ENCODE measurements at regions not wholly inside any gene's neighbourhood (a gene's known extent, or its start where the extent isn't known, plus 50 kb on each side); places are given as distances from the start of the nearest gene placed in this dataset.
"Not testable (repeated sequence)": the region's sequence is repeated elsewhere in the genome, so short reads cannot be mapped to it uniquely, and the experiment has no call there.

DNA sequence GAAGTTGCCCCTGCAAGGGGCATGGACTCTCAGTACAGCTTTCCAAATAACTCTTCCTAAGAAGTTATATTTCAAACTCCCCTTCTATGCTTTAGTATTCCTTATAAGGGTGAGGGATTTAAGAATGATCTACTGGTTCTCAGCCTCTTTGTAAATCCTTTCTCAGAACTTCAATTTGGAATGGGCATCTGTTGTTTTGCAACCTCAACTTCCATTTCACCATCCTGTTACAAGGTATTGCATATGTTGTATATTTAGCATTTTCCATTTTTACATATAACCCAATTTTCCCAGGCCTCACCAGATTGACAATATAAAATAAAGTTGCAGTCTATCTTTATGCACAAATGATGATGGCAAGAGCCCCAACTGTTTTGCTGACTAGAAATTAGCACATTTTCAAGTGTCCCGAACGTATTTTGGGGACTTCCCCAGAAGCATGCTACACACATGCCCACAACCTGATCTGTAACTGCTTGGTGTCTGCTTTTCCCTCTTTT, 154.9 kb upstream of the CARMIL1 start:
- DNase-seq, result no peak

- DNase-seq, result no peak
Observed at GRCh38 chr6:25125736-25126135, 153.4 kb upstream of the CARMIL1 start.

DNA sequence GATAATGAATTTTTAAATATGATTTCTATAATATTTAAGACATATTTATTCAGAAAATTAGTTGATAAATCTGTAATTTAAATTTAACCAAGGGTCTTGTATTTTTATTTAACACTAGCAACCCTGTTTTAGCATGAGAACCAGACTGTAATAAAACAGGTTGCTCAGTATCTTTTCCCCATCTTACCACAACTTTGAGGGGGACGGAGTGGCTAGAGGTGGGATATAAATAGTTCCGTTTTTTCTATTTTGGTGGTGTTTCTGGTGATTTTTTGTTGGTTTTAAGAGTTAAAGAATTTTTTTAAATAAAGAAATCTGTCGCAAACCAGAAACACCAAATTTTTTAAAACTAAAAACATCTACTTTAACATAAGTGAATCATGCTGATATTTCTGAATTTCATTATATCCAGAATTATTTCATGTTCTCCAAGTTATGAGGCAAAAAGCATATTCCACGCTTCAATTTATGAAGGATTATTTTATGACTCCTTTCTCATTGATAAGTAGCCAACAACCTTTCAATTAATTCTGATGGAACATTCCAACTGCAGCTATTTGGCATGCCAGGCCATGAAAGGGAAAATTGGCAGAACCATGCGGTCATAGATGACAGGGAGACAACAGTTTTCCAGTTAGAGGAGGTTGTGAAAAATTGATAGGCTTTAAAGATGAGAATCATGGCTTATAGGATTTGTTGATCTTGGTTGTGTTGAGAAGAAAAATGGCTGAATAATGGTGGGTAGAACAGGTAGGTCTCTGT, 151.9 kb upstream of the CARMIL1 start:
- DNase-seq, result peak in 1 of 3 donors; percentile 35

- no peak for DNase-seq
Observed at GRCh38 chr6:25130518-25130917, 148.7 kb upstream of the CARMIL1 start.

- DNase-seq, result no peak
Observed at GRCh38 chr6:25132934-25133333, 146.2 kb upstream of the CARMIL1 start.

DNA sequence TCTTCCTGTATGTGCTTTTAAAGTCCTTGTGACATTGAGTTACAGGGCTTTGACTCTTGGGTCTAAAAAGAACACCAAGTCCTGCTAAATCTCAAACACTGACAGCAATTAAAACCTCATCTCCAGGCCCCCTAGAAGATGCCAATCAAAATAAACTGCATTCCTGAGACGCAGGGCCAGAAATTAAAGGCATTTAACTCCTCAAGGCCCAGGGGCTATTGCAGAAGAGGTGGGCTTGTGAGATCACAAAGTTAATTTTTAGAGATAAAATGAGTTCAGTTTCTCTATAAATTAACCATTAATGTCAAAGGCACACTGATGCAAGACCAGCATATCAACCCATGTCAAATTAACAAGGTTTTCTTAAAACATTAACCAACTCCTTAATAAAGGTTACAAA, 145.6 kb upstream of the CARMIL1 start:
- no peak for DNase-seq

DNA sequence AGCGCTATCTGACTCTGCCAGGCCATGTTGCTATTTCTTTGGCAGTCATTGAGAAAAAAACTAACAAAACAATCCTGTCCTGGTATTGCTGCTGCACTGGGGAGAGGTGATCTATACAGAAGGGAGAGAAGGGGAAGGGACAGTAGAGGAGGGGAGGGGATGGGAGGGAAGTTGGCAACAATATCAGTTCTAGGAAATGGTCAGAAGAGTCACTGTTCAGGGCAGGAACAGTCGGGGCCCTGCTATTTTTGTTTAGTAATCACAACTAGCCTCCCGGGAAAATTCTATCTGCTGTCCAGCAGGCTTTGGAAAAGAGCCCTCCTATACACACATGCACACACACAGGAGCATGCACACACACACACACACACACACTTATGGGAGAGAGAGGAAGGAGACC, 142.3 kb upstream of the CARMIL1 start:
- DNase-seq, result peak in 2 of 3 donors; percentile 19 to 63

GRCh38 chr6:25137480-25137879, 141.7 kb upstream of the CARMIL1 start:
- DNase-seq, result peak in 1 of 3 donors; percentile 34

DNA sequence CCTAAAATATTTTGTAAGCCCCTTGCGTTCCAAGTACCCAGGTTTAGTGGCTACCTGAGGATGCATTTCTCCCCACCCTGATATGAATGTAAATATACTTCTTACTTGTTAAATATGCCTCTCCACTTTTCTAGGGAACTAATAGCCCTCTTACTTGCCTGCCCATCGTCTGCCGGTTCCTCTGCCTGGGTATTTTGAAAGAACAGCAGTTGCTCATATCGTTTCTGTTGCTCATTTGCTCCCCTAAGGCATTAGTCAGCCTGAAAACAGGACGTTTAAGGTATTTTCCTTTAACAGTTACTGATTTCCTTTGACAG, 141.3 kb upstream of the CARMIL1 start:
- DNase-seq, result no peak

DNA sequence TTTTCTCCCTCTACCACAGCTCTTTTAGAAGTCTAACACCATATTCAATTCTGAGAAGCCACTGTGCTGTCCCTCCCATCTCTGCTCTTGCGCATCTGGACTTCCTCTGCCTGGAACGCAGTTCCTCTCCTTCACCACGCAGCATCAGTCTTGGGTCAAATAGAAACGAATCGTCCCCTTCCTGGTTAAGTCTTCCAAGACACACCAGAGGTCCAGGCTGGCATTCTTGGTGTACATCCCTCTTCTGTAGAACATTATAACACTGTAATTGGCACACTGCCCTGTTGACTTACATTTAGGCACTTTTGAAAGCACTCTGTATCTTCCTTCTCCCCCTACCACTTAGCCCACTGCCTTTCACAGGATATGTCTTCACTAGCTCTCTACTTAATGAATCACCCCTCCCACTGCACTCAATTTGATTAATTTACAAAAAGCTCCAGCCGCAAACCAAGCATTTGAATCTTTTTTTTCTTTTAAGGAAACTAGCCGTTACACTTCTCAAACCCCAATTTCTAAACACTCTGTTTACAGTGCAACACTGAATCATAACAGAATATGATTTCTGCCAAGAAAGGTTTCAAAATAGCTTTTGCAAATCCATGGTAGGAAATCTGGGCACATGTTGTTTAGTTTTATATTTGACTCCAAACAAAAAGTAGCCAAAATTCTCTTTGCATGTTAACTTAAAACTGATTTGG, 140.8 kb upstream of the CARMIL1 start:
- DNase-seq, result peak; percentile 60 to 90 (median 78)

GRCh38 chr6:25138934-25139415, 140.2 kb upstream of the CARMIL1 start:
- peak in 1 of 3 donors; percentile 31 for DNase-seq

DNA sequence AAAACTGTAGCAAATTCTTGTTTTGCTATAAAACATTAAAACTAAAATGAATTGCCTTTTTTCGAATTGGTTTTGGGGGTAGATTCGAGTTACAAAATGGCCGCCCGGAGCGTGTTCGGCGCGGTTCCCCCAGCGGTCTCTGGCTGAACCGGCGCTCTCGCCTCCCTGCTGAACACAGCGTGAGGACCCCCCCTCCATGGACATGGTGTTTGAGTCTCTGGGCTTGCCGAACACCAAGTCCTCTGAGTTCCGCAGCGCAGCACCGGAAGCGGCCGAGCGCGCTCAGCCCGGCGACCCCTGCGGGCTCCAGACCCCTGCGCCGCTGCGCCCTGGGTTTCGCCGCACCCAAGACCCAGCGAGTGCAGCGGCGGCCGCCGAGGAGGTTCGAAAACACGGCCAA, 139.6 kb upstream of the CARMIL1 start:
- DNase-seq, result not testable (repeated sequence)

DNA sequence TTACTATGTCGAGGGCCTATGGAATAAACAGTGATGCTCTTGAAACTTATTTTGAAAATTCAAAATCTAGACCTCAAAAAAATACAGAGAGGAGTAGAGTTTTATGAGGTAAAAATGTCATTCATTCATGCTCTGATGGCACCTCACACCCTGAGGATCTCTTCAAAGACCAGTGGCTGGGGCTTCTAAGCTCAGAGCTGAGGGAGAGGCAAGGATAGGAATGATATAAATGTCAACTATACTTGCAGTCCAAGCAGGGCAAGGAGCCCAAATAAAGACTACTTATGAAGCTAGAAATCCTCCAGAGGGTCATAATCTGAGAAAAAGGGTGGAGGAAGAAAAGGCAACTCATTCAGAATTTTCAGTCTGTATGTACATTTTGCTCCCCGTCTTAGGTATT, 136.7 kb upstream of the CARMIL1 start:
- peak in 1 of 3 donors; percentile 16 for DNase-seq

DNA sequence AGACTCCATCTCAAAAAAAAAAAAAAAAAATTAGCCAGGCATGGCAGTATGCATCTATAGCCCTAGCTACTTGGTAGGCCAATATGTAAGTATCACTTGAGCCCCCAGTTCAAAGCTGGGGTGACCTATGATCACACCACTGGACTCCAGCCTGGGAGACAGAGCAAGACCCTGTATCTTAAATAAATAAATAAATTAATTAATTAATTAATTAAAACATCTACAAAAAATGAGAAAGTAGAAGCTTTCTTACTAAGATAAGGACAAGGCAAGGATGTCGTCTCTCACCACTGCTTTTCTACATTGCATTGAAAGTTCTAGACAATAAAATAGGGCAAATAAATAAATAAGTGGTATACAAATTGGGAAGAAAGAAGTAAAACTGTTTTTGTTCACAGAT, 134.3 kb upstream of the CARMIL1 start:
- DNase-seq, result no peak

DNA sequence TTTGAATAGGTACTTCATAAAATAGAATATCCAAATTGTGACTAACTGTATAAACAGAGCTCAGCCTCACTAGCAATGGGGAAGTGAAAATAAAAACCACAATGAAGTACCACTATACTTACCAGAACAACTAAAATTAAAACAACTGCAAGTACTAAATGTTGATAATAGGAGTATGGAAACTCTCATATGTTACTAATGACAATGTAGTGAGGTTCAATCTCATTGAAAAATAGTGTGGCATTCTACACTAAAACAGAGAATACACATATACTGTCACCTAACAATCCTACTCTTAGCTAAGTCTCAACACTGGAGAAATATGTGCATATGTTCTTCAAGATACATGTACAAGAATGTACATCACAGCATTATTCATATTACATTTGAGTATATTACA, 132.0 kb upstream of the CARMIL1 start:
- DNase-seq, result no peak

DNA sequence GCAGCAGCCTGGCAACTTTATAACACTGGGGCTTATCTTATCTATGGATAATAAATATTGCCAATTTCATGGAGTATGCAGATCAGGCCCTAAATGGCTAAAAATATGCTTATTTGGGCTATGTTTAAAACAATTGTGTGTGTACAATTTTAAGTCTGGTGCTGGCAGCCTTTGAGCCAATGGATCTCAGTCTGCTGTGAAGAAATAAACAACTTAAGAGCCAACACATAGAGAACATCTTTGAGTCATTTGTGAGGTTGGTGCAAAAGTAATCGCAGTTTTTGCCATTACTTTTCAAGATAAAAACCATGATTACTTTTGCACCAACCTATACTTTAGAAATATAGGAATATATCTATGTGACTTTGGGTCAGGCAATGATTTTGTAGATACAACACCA, 129.1 kb upstream of the CARMIL1 start:
- DNase-seq, result no peak

DNA sequence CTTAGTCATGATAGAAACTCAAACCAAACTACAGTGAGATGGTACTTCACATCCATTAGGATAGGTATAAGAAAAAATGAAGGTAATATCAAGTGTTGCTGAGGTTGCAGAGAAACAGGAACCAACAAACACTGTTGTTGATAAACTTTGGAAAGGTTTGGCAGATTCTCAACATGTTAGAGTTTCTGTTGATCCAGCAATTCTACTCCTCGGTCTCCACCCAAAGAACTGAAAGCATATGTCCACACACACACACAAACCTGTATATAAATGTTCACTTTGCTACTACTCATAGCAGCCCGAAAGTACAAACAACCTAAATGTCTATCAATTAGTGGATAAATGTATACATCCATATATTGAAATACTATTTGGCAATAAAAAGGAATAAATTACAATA, 128.3 kb upstream of the CARMIL1 start:
- DNase-seq, result no peak

DNA sequence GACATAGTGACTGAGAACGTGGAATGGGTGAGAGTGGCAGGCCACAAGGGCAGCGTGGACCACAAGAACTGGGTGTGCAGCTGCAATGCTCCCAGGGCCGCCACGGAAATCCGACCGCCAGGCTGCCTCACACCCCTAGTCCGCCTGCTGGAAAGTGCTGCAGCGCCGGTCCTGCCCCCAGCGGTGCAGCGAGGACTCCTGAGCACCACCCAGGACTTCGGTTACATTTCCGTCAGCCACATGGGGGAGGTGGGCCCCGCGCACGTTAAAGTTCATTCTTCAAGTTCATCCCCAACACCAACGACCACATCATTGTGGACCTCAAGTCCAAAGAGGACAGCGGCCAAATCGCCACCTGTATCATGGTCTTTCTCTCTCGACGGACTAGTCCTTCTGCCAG, 126.1 kb upstream of the CARMIL1 start:
- no peak for DNase-seq

- DNase-seq, result no peak
Observed at GRCh38 chr6:25154034-25154596, 125.1 kb upstream of the CARMIL1 start.

GRCh38 chr6:25155211-25155610, 124.0 kb upstream of the CARMIL1 start:
- no peak for DNase-seq

- no peak for DNase-seq
Observed at GRCh38 chr6:25156123-25156522, 123.1 kb upstream of the CARMIL1 start.

DNA sequence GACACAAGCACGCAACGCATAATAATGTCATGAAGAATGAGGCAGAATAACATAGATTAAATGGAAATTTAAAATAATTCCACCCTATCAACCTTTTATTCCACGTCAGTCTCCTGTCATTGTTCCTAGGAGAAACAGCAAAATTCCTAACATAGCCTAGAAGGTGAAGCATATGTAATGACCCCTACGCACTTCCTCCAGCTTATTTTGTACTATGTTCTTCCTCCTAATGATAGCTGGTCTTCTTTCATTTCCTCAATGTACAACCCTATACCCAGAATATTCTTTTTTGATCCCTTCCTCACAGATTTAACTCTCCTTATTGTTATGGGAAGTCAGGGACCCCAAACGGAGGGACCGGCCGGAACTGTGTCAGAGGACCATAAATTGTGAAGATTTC, 122.0 kb upstream of the CARMIL1 start:
- DNase-seq, result no peak

- DNase-seq, result no peak
Observed at GRCh38 chr6:25157842-25158241, 121.3 kb upstream of the CARMIL1 start.

Data from muscle of back (tissue), 3 donors.